Subcutaneous abdominal adipose tissue (tissue), 5 donors: ENCODE measurements at regions not wholly inside any gene's neighbourhood (a gene's known extent, or its start where the extent isn't known, plus 50 kb on each side); places are given as distances from the start of the nearest gene placed in this dataset.

Experiments used
- H3K27ac ChIP-seq: one replicate; pipeline ENCODE4 v1.7.0; 2013; ENCODE audit warnings: low read depth, mild to moderate bottlenecking, inconsistent platforms, low read length, moderate library complexity
- H3K27me3 ChIP-seq, 5 donors: one replicate each; pipeline ENCODE4 v1.7.0; 2013; ENCODE audit warnings: low read length in 5 of 5, inconsistent platforms in 1 of 5; ENCODE audit not compliant: control insufficient read depth in 5 of 5, insufficient read depth in 4 of 5
- H3K36me3 ChIP-seq, 5 donors: one replicate each; pipeline ENCODE4 v1.7.0; 2013; ENCODE audit warnings: low read length in 5 of 5; ENCODE audit not compliant: control insufficient read depth in 5 of 5, insufficient read depth in 5 of 5
- H3K4me1 ChIP-seq, 5 donors: one replicate each; pipeline ENCODE4 v1.7.0; 2013; ENCODE audit warnings: low read length in 5 of 5, mild to moderate bottlenecking in 3 of 5, moderate library complexity in 1 of 5; ENCODE audit not compliant: control insufficient read depth in 5 of 5, insufficient read depth in 5 of 5
- H3K4me3 ChIP-seq, 5 donors: one replicate each; pipeline ENCODE4 v1.7.0; 2013; ENCODE audit warnings: low read length in 5 of 5, low read depth in 1 of 5
- H3K9ac ChIP-seq, 5 donors: one replicate each; pipeline ENCODE4 v1.7.0; 2013; ENCODE audit warnings: low read length in 5 of 5, mild to moderate bottlenecking in 4 of 5, moderate library complexity in 3 of 5
- H3K9me3 ChIP-seq, 5 donors: one replicate each; pipeline ENCODE4 v1.7.0; 2013; ENCODE audit warnings: low read length in 5 of 5; ENCODE audit not compliant: control insufficient read depth in 5 of 5
- donor health status: healthy.
- donor health status: healthy.
- donor health status: healthy.
- donor health status: healthy.
- donor health status: healthy.

- Histone ChIP-seq H3K9me3 (peaks cover 6 to 26% (median 14%) of the 10 kb centered on the region in 5 donors), H3K4me3 (no peak overlapping the region), H3K4me1 (no peaks in the 10 kb centered on the region), H3K27ac (no peak overlapping the region), H3K36me3 (no peaks in the 10 kb centered on the region), H3K27me3 (no peaks in the 10 kb centered on the region), H3K9ac (no peak overlapping the region)
Observed at GRCh38 chr18:61683856-61684255, 209.0 kb downstream of the RNF152 start.

- no peaks in the 10 kb centered on the region for H3K4me1 ChIP-seq
Observed at GRCh38 chr18:61681065-61681464, 211.7 kb downstream of the RNF152 start.

GRCh38 chr18:61679836-61680235 lies 213.0 kb downstream of the RNF152 start:
- Histone ChIP-seq H3K4me3 (peak overlapping the region in 2 of 5 donors; percentile 5 to 22), H3K27me3 (no peaks in the 10 kb centered on the region), H3K36me3 (no peaks in the 10 kb centered on the region), H3K9ac (no peak overlapping the region), H3K4me1 (no peaks in the 10 kb centered on the region), H3K9me3 (peaks cover 6 to 36% (median 19%) of the 10 kb centered on the region in 5 donors), H3K27ac (no peak overlapping the region)

More at GRCh38 chr18:61681065-61681464, 211.7 kb downstream of the RNF152 start:
- H3K27me3 ChIP-seq = no peaks in the 10 kb centered on the region
- H3K9ac ChIP-seq = no peak overlapping the region
- no peak overlapping the region for H3K27ac ChIP-seq
- no peaks in the 10 kb centered on the region for H3K36me3 ChIP-seq
- peaks cover 6 to 36% (median 19%) of the 10 kb centered on the region in 5 donors for H3K9me3 ChIP-seq
- no peak overlapping the region for H3K4me3 ChIP-seq

GRCh38 chr18:61677435-61677970 lies 215.3 kb downstream of the RNF152 start:
- no peak overlapping the region for H3K27ac ChIP-seq
- H3K9me3 ChIP-seq = peaks cover 6 to 36% (median 19%) of the 10 kb centered on the region in 5 donors
- H3K9ac ChIP-seq = no peak overlapping the region
- no peaks in the 10 kb centered on the region for H3K36me3 ChIP-seq
- no peaks in the 10 kb centered on the region for H3K4me1 ChIP-seq
- no peaks in the 10 kb centered on the region for H3K27me3 ChIP-seq
- H3K4me3 ChIP-seq = no peak overlapping the region

GRCh38 chr18:61676773-61677434 lies 215.9 kb downstream of the RNF152 start:
- no peak overlapping the region for H3K4me3 ChIP-seq
- H3K36me3 ChIP-seq = no peaks in the 10 kb centered on the region
- H3K4me1 ChIP-seq = no peaks in the 10 kb centered on the region
- H3K27me3 ChIP-seq = no peaks in the 10 kb centered on the region
- no peak overlapping the region for H3K9ac ChIP-seq
- no peak overlapping the region for H3K27ac ChIP-seq
- peaks cover 6 to 36% (median 19%) of the 10 kb centered on the region in 5 donors for H3K9me3 ChIP-seq

- Histone ChIP-seq H3K9ac (no peak overlapping the region), H3K27ac (no peak overlapping the region), H3K36me3 (no peaks in the 10 kb centered on the region), H3K4me3 (no peak overlapping the region), H3K27me3 (no peaks in the 10 kb centered on the region), H3K4me1 (peaks cover 0 to 5% (median 0%) of the 10 kb centered on the region in 5 donors), H3K9me3 (peaks cover 0 to 5% (median 3%) of the 10 kb centered on the region in 5 donors)
Observed at GRCh38 chr18:61669320-61669719, 223.5 kb downstream of the RNF152 start.

GRCh38 chr18:61666876-61667590 lies 225.8 kb downstream of the RNF152 start:
- no peaks in the 10 kb centered on the region for H3K36me3 ChIP-seq
- peaks cover 0 to 5% (median 3%) of the 10 kb centered on the region in 5 donors for H3K9me3 ChIP-seq
- H3K9ac ChIP-seq = no peak overlapping the region
- no peak overlapping the region for H3K27ac ChIP-seq
- H3K4me3 ChIP-seq = no peak overlapping the region
- peaks cover 0 to 5% (median 0%) of the 10 kb centered on the region in 5 donors for H3K4me1 ChIP-seq
- no peaks in the 10 kb centered on the region for H3K27me3 ChIP-seq

GRCh38 chr18:61664419-61665084 lies 228.3 kb downstream of the RNF152 start:
- H3K27me3 ChIP-seq = no peaks in the 10 kb centered on the region
- peaks cover 0 to 5% (median 0%) of the 10 kb centered on the region in 5 donors for H3K4me1 ChIP-seq
- no peaks in the 10 kb centered on the region for H3K36me3 ChIP-seq
- H3K9ac ChIP-seq = no peak overlapping the region
- no peak overlapping the region for H3K27ac ChIP-seq
- no peaks in the 10 kb centered on the region for H3K9me3 ChIP-seq
- H3K4me3 ChIP-seq = no peak overlapping the region

GRCh38 chr18:61662726-61663125 lies 230.1 kb downstream of the RNF152 start:
- Histone ChIP-seq H3K4me1 (peaks cover 0 to 5% (median 0%) of the 10 kb centered on the region in 5 donors), H3K27ac (no peak overlapping the region), H3K27me3 (no peaks in the 10 kb centered on the region), H3K9ac (no peak overlapping the region), H3K4me3 (no peak overlapping the region), H3K9me3 (no peaks in the 10 kb centered on the region), H3K36me3 (no peaks in the 10 kb centered on the region)

- no peaks in the 10 kb centered on the region for H3K36me3 ChIP-seq
- H3K27me3 ChIP-seq = no peaks in the 10 kb centered on the region
- no peak overlapping the region for H3K4me3 ChIP-seq
- no peak overlapping the region for H3K27ac ChIP-seq
- no peaks in the 10 kb centered on the region for H3K4me1 ChIP-seq
- H3K9ac ChIP-seq = no peak overlapping the region
- H3K9me3 ChIP-seq = no peaks in the 10 kb centered on the region
Observed at GRCh38 chr18:61658431-61658830, 234.4 kb downstream of the RNF152 start.
